ENCODE measurements at regions not wholly inside any gene's neighbourhood (a gene's known extent, or its start where the extent isn't known, plus 50 kb on each side); places are given as distances from the start of the nearest gene placed in this dataset.
"Not testable (repeated sequence)": the region's sequence is repeated elsewhere in the genome, so short reads cannot be mapped to it uniquely, and the experiment has no call there.

DNA sequence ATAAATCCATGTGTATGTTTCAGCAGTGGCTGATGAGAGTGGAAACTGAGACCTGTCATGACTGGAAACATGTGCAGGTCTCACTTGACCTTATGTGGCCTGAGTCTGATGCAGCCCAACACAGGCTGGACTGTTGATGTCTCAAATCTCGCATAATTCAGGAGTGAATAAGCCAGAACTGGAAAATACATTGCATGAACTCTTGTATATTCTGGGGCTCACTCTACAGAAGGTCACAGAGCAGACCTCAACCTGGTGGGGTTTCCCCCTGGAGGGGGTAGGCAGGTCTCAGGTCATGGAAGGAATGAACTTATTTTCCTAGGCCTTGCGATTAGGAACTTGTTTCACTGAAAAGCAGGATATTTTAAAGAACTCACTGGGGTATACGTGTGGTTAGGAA is 146.3 kb upstream of the THUMPD2 start:
- H3K27me3 ChIP-seq (replicated peaks; ENCODE audit: control insufficient read depth, insufficient read depth, low read length), result no peaks in the 10 kb centered on the region
- no peaks in the 10 kb centered on the region for H3K36me3 ChIP-seq (ENCODE audit: control insufficient read depth, insufficient read depth, low read length, severe bottlenecking)
- no peak overlapping the region for H3K4me3 ChIP-seq (ENCODE audit: low read length)
- H3K9ac ChIP-seq (ENCODE audit: low read length), result no peak overlapping the region
- peaks cover 5% of the 10 kb centered on the region for H3K4me1 ChIP-seq (ENCODE audit: control insufficient read depth, insufficient read depth, low read length)
- no peaks in the 10 kb centered on the region for H3K9me3 ChIP-seq (ENCODE audit: control insufficient read depth, low read length)
- no peak for DNase-seq (ENCODE audit: low read depth)

DNA sequence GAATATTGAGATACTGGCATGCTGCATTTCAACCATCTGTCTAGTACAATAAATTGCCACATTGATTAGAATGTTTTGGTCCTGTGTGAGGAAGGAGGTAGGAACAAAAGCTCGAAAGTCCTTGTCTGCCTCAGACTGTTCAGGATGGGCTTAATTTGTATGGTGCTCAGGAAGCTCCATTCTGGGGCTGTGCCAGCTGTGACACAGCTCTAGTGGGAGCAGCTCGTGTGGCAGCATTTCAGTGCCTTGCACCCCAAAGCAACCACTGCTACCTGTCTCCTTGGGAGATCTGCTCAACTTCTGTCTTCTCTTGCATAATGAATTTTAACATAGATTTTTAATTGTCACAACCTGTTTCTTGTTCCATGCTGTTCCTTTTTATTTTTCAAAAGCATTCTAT is 144.4 kb upstream of the THUMPD2 start:
- Histone ChIP-seq H3K4me1 (ENCODE audit: control insufficient read depth, insufficient read depth, low read length) (peaks cover 5% of the 10 kb centered on the region), H3K9ac (ENCODE audit: low read length) (no peak overlapping the region), H3K27me3 (replicated peaks; ENCODE audit: control insufficient read depth, insufficient read depth, low read length) (no peaks in the 10 kb centered on the region), H3K4me3 (ENCODE audit: low read length) (no peak overlapping the region), H3K9me3 (ENCODE audit: control insufficient read depth, low read length) (no peaks in the 10 kb centered on the region), H3K36me3 (ENCODE audit: control insufficient read depth, insufficient read depth, low read length, severe bottlenecking) (no peaks in the 10 kb centered on the region)
- no peak for DNase-seq (ENCODE audit: low read depth)

DNA sequence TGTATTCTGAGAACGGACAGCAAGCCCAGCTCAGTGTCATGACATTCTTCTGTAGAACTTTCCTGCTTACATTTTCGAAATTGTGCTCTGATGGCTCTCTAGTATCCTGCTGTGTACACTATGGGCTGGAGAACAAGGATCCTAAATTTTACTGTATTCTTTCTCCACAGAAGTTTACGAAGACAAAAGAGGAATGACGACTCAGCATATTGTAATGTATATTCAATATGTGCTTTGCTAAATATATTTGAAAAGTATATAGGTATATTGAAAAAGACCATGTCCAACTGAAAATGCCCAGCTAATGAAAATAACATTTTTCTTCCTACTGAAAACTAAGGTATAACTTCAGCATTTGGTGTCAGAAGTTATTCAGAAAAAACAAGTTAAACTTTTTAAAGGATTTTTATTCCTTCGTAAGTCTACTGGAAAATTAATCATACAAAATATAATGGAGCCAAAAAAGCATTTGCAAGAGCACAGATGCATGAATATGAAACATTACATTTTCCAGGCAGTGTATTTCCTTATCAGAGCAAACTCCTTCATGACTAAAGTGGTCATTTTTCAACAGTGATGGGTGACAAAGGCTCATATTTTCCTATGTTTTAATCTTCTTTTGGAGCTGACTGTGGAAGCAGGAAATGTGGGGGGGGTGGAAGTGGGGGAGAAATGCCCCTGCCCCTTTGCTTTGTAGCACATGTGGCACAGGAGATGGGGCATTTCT is 143.8 kb upstream of the THUMPD2 start:
- no peaks in the 10 kb centered on the region for H3K36me3 ChIP-seq (ENCODE audit: control insufficient read depth, insufficient read depth, low read length, severe bottlenecking)
- H3K9me3 ChIP-seq (ENCODE audit: control insufficient read depth, low read length), result no peaks in the 10 kb centered on the region
- no peak overlapping the region for H3K4me3 ChIP-seq (ENCODE audit: low read length)
- H3K4me1 ChIP-seq (ENCODE audit: control insufficient read depth, insufficient read depth, low read length), result peaks cover under 1% of the 10 kb centered on the region
- H3K9ac ChIP-seq (ENCODE audit: low read length), result no peak overlapping the region
- DNase-seq (ENCODE audit: low read depth), result no peak
- no peaks in the 10 kb centered on the region for H3K27me3 ChIP-seq (replicated peaks; ENCODE audit: control insufficient read depth, insufficient read depth, low read length)

DNA sequence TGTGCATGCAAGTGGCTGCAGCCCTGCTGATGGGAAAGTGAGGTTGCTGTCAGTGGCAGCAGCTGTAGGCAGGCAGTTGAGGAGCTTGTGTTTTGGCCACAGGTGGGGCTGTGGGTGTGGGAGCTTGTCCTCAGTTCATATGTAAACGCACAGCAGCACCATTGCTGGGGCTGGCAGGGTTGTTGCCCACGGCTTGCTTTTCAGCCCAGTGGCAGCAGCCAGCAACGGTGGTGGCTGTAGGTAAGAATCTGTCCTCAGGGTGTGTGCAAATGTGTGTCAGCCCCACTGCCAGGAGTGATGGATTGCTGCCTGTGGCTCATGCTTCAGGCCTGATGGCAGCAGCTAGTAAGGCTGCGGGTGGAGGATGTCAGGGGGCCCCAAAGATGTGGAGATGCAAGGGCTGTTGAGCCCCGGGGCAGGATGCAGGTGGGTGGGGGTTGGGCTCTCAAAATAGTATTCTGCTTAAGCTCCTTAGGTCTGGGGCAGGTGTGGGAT is 141.3 kb upstream of the THUMPD2 start:
- no peaks in the 10 kb centered on the region for H3K9me3 ChIP-seq (ENCODE audit: control insufficient read depth, low read length)
- no peak overlapping the region for H3K4me3 ChIP-seq (ENCODE audit: low read length)
- H3K9ac ChIP-seq (ENCODE audit: low read length), result no peak overlapping the region
- DNase-seq (ENCODE audit: low read depth), result no peak
- no peaks in the 10 kb centered on the region for H3K27me3 ChIP-seq (replicated peaks; ENCODE audit: control insufficient read depth, insufficient read depth, low read length)
- no peaks in the 10 kb centered on the region for H3K4me1 ChIP-seq (ENCODE audit: control insufficient read depth, insufficient read depth, low read length)
- no peaks in the 10 kb centered on the region for H3K36me3 ChIP-seq (ENCODE audit: control insufficient read depth, insufficient read depth, low read length, severe bottlenecking)

DNA sequence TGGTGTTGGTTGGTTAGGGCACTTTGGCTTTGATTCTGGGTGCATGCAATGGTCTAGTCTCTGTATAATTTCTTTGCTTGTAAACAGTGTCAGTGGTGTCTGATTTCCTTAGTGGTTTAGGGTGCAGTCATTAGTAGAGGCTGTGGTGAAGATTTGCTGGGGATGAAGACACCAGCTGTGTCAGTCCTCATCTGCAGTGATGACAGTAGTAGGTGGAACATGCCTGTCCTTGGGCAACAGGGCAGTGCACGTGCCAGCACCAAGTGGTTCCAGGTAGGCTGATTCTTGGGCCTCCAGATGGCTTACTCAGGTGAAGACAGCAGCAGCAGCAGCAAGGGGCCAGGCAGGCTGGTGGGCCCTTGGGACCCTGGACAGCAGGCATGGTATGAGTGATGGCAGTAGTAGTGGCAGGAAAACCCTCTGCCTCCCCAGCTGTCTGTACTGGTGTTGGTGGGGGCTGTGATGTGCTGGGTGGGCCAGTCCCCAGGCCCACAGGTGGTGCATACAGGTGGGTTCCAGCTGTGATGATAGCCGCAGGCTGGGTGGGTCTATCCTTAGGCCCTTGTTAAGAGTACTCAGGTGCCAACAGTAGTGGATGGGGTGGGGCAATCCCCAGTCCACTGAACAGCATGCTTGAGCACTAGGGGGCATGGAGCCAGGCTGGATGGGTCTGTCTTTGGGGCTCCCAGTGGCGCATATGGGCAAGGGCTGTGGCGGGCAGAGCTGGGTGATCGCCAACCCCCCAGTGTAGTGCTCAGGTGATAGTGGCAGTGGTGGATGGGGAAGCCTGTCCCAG is 140.7 kb upstream of the THUMPD2 start:
- Histone ChIP-seq H3K27me3 (replicated peaks; ENCODE audit: control insufficient read depth, insufficient read depth, low read length) (no peaks in the 10 kb centered on the region), H3K9me3 (ENCODE audit: control insufficient read depth, low read length) (no peaks in the 10 kb centered on the region), H3K4me3 (ENCODE audit: low read length) (no peak overlapping the region), H3K4me1 (ENCODE audit: control insufficient read depth, insufficient read depth, low read length) (no peaks in the 10 kb centered on the region), H3K36me3 (ENCODE audit: control insufficient read depth, insufficient read depth, low read length, severe bottlenecking) (no peaks in the 10 kb centered on the region), H3K9ac (ENCODE audit: low read length) (no peak overlapping the region)
- no peak for DNase-seq (ENCODE audit: low read depth)

DNA sequence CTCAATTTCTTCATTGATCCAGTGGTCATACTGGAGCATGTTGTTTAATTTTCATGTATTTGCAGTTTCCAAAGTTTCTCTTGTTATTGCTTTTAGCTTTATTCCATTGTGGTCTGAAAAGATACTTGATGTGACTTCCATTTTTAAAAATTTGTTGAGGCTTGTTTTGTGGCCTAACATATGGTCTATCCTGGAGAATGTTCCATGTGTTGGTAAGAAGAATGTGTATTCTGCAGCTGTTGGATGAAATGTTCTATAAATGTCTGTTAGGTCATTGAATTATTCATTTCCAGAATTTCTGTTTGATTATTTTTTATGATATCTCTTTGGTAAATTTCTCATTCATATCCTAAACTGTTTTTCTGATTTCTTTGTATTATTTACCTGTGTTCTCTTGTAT is 139.8 kb upstream of the THUMPD2 start:
- Histone ChIP-seq H3K36me3 (ENCODE audit: control insufficient read depth, insufficient read depth, low read length, severe bottlenecking) (no peaks in the 10 kb centered on the region), H3K27me3 (replicated peaks; ENCODE audit: control insufficient read depth, insufficient read depth, low read length) (no peaks in the 10 kb centered on the region), H3K4me3 (ENCODE audit: low read length) (no peak overlapping the region), H3K4me1 (ENCODE audit: control insufficient read depth, insufficient read depth, low read length) (peaks cover 3% of the 10 kb centered on the region), H3K9ac (ENCODE audit: low read length) (no peak overlapping the region), H3K9me3 (ENCODE audit: control insufficient read depth, low read length) (no peaks in the 10 kb centered on the region)
- no peak for DNase-seq (ENCODE audit: low read depth)

DNA sequence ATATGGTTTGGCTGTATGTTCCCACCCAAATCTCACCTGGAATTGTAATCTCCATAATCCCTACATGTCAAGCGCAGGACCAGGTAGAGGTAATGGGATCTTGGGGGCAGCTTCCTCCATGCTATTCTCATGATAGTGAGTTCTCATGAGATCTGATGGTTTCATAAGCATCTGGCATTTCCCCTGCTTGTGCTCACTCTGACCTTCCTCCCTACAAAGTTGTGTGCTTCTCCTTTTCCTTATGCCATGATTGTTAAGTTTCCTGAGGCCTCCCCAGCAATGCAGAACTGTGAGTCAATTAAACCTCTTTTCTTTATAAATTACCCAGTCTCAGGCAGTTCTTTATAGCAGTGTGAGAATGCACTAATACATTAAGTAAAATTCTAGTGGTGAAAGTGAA is 138.3 kb upstream of the THUMPD2 start:
- DNase-seq (ENCODE audit: low read depth); H3K4me3 ChIP-seq (ENCODE audit: low read length); H3K27me3 ChIP-seq (replicated peaks; ENCODE audit: control insufficient read depth, insufficient read depth, low read length): not testable (repeated sequence)

DNA sequence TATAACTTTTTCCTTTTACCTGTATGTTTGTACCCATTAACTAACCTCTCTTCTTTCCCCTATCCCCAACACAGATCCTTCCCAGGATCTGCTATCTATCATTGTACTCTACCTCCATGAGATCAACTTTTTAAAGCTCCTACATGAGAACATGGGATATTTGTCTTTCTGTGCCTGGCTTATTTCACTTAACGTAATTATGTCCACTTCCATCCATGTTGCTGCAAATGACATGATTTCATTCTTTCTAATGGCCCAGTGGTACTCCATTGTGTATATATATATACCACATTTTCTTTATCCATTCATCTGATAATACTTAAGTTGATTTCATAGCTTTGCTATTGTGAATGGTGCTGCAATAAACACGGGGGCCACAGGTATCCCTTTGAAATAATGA is 135.9 kb upstream of the THUMPD2 start:
- no peak overlapping the region for H3K4me3 ChIP-seq (ENCODE audit: low read length)
- DNase-seq (ENCODE audit: low read depth), result no peak
- H3K36me3 ChIP-seq (ENCODE audit: control insufficient read depth, insufficient read depth, low read length, severe bottlenecking), result no peaks in the 10 kb centered on the region

More for the DNA sequence above, 138.3 kb upstream of the THUMPD2 start:
- H3K36me3 ChIP-seq (ENCODE audit: control insufficient read depth, insufficient read depth, low read length, severe bottlenecking); H3K4me1 ChIP-seq (ENCODE audit: control insufficient read depth, insufficient read depth, low read length); H3K9me3 ChIP-seq (ENCODE audit: control insufficient read depth, low read length); H3K9ac ChIP-seq (ENCODE audit: low read length): not testable (repeated sequence)

DNA sequence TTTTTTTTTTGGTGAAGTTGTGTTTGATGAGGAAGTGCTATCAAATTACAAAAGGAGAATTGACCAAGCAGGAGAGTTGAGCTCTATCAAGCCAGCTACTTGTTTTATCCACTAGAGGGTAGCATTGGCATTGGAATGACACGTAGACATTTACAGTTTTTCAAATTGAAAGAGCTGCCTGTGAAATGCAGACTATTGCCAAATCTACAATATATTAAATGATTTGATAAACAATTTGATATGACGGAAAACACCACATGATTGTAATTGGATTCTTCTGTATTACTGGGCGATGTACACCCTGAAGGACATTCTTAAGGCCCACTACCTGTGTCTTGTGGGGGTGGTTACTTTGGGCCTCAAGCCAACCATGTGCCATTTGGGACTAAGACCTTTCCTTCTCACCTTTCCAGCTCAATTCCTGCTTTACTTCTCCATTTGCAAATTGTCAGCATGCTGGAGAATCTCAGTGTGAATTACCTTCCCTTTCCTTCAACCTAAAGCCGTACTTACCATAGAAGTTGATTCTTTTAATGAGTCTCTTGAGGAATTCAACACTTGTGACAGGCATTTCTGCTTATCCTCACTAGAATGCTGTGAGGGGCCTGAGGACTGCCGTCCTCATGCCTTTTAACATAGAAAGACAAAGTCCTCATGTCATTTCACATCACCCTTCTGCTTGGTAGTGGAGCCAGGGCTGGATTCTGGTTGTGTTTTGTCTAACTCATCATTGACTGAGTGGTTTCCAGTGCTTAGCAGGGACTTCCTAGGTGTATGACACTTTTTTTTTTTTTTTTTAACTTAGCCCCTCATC is 134.8 kb upstream of the THUMPD2 start:
- Histone ChIP-seq H3K9me3 (ENCODE audit: control insufficient read depth, low read length) (no peaks in the 10 kb centered on the region), H3K36me3 (ENCODE audit: control insufficient read depth, insufficient read depth, low read length, severe bottlenecking) (no peaks in the 10 kb centered on the region), H3K9ac (ENCODE audit: low read length) (no peak overlapping the region), H3K27me3 (replicated peaks; ENCODE audit: control insufficient read depth, insufficient read depth, low read length) (no peaks in the 10 kb centered on the region), H3K4me1 (ENCODE audit: control insufficient read depth, insufficient read depth, low read length) (peaks cover 4% of the 10 kb centered on the region), H3K4me3 (ENCODE audit: low read length) (no peak overlapping the region)
- DNase-seq (ENCODE audit: low read depth), result peak; percentile 93

More for the DNA sequence above, 135.9 kb upstream of the THUMPD2 start:
- H3K9ac ChIP-seq (ENCODE audit: low read length), result no peak overlapping the region
- H3K4me1 ChIP-seq (ENCODE audit: control insufficient read depth, insufficient read depth, low read length), result peaks cover 4% of the 10 kb centered on the region
- H3K9me3 ChIP-seq (ENCODE audit: control insufficient read depth, low read length), result no peaks in the 10 kb centered on the region
- H3K27me3 ChIP-seq (replicated peaks; ENCODE audit: control insufficient read depth, insufficient read depth, low read length), result no peaks in the 10 kb centered on the region

DNA sequence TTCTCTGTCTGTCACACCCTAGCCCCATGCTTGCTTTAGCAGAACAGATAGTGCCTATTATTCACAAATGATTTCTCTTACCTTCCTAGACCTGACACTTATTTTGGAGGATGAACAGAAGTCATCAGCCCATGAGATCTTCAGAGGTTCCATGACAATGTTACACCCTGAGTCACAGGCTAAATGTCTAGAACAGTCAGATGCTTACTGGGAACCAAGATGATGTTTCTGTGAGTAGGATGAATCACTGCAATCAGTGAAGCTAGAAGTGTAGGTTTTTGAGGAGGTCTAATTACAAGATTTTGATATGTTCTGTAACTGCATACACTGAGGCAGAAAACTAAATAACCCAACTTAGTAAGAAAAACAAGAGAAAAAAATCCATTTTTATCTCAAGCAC is 123.0 kb upstream of the THUMPD2 start:
- peak; percentile 56 for DNase-seq (ENCODE audit: low read depth)
- Histone ChIP-seq H3K36me3 (ENCODE audit: control insufficient read depth, insufficient read depth, low read length, severe bottlenecking) (no peaks in the 10 kb centered on the region), H3K4me1 (ENCODE audit: control insufficient read depth, insufficient read depth, low read length) (peaks cover 6% of the 10 kb centered on the region), H3K9me3 (ENCODE audit: control insufficient read depth, low read length) (no peaks in the 10 kb centered on the region), H3K4me3 (ENCODE audit: low read length) (no peak overlapping the region), H3K9ac (ENCODE audit: low read length) (no peak overlapping the region), H3K27me3 (replicated peaks; ENCODE audit: control insufficient read depth, insufficient read depth, low read length) (no peaks in the 10 kb centered on the region)

DNA sequence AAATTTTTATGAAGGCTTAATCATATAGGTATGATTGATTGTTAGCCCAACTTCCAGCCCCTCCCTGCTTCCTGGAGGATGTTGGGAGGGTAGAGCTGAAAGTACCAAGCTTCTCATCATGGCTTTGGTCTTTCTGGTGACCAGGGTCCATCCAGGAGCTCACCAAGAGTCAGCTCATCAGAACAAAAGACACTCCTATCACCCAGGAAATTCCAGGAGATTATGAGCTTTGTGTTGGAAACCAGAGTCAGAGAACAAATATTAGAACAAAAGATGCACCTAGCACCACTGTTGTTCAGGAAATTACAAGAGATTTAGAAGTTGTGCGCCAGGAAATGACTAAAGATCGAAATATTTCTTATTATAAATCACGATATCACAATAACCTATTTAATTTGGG is 119.9 kb upstream of the THUMPD2 start:
- no peak for DNase-seq (ENCODE audit: low read depth)
- Histone ChIP-seq H3K4me1 (ENCODE audit: control insufficient read depth, insufficient read depth, low read length) (peaks cover 6% of the 10 kb centered on the region), H3K9me3 (ENCODE audit: control insufficient read depth, low read length) (no peaks in the 10 kb centered on the region), H3K27me3 (replicated peaks; ENCODE audit: control insufficient read depth, insufficient read depth, low read length) (no peaks in the 10 kb centered on the region), H3K36me3 (ENCODE audit: control insufficient read depth, insufficient read depth, low read length, severe bottlenecking) (no peaks in the 10 kb centered on the region), H3K4me3 (ENCODE audit: low read length) (no peak overlapping the region), H3K9ac (ENCODE audit: low read length) (no peak overlapping the region)

Measured in adipocyte (in vitro differentiated cells).